Astrocyte (in vitro differentiated cells and primary cell): ENCODE measurements at regions not wholly inside any gene's neighbourhood (a gene's known extent, or its start where the extent isn't known, plus 50 kb on each side); places are given as distances from the start of the nearest gene placed in this dataset.

ENCODE experiments used
- CTCF ChIP-seq: IDR thresholded peaks from 2 replicates; pipeline ENCODE4 v1.5.1; 2011; ENCODE audit warnings: low read depth, mild to moderate bottlenecking, inconsistent platforms, low read length, moderate library complexity; ENCODE audit not compliant: insufficient read depth
- EZH2 ChIP-seq: IDR thresholded peaks from 2 replicates; pipeline ENCODE4 v1.6.1; 2012; ENCODE audit warnings: mild to moderate bottlenecking, low read length, inconsistent platforms; ENCODE audit not compliant: insufficient read depth

GRCh38 chr9:99463131-99463530 is 241.0 kb downstream of the SEC61B start:
- TF ChIP-seq CTCF: no peak
- no peak for TF ChIP-seq EZH2
